ENCODE measurements at regions not wholly inside any gene's neighbourhood (a gene's known extent, or its start where the extent isn't known, plus 50 kb on each side); places are given as distances from the start of the nearest gene placed in this dataset.

- DNase-seq, result no peak
Measured at GRCh38 chr2:17125989-17126620, 392.1 kb downstream of the RAD51AP2 start.

GRCh38 chr2:17124575-17125318 is 393.5 kb downstream of the RAD51AP2 start:
- DNase-seq, result no peak

GRCh38 chr2:17122887-17123501 is 395.2 kb downstream of the RAD51AP2 start:
- DNase-seq, result no peak

GRCh38 chr2:17115466-17115865 is 402.8 kb downstream of the RAD51AP2 start:
- no peak for DNase-seq

- no peak for DNase-seq
Measured at GRCh38 chr2:17115042-17115441, 403.2 kb downstream of the RAD51AP2 start.

- DNase-seq, result no peak
Measured at GRCh38 chr2:17107871-17108270, 410.4 kb downstream of the RAD51AP2 start.

- DNase-seq, result no peak
Measured at GRCh38 chr2:17107151-17107550, 411.1 kb downstream of the RAD51AP2 start.

- no peak for DNase-seq
Measured at GRCh38 chr2:17106418-17106817, 411.8 kb downstream of the RAD51AP2 start.

GRCh38 chr2:17104454-17104853 is 413.8 kb downstream of the RAD51AP2 start:
- DNase-seq, result no peak

- DNase-seq, result no peak
Measured at GRCh38 chr2:17101596-17101995, 416.6 kb downstream of the RAD51AP2 start.

GRCh38 chr2:17101091-17101490 is 417.1 kb downstream of the RAD51AP2 start:
- no peak for DNase-seq

GRCh38 chr2:17095340-17095739 is 422.9 kb downstream of the RAD51AP2 start:
- no peak for DNase-seq

GRCh38 chr2:17093712-17094111 is 424.5 kb downstream of the RAD51AP2 start:
- DNase-seq, result no peak

GRCh38 chr2:17086990-17087389 is 421.4 kb upstream of the CYRIA start:
- no peak for DNase-seq

GRCh38 chr2:17085546-17086202 is 420.0 kb upstream of the CYRIA start:
- DNase-seq, result no peak

GRCh38 chr2:17084877-17085276 is 419.2 kb upstream of the CYRIA start:
- DNase-seq, result no peak

- DNase-seq, result no peak
Measured at GRCh38 chr2:17083902-17084301, 418.3 kb upstream of the CYRIA start.

- DNase-seq, result no peak
Measured at GRCh38 chr2:17079262-17079661, 413.6 kb upstream of the CYRIA start.

- no peak for DNase-seq
Measured at GRCh38 chr2:17076533-17076932, 410.9 kb upstream of the CYRIA start.

GRCh38 chr2:17070711-17071110 is 405.1 kb upstream of the CYRIA start:
- no peak for DNase-seq

- DNase-seq, result no peak
Measured at GRCh38 chr2:17069564-17069963, 403.9 kb upstream of the CYRIA start.

- DNase-seq, result no peak
Measured at GRCh38 chr2:17068021-17068420, 402.4 kb upstream of the CYRIA start.

GRCh38 chr2:17065536-17065935 is 399.9 kb upstream of the CYRIA start:
- DNase-seq, result no peak

GRCh38 chr2:17061028-17061427 is 395.4 kb upstream of the CYRIA start:
- no peak for DNase-seq
